ENCODE measurements at regions not wholly inside any gene's neighbourhood (a gene's known extent, or its start where the extent isn't known, plus 50 kb on each side); places are given as distances from the start of the nearest gene placed in this dataset.

GRCh38 chr7:24419077-24419476, 135.1 kb downstream of the NPY start:
- TF ChIP-seq CTCF (IDR thresholded peaks at IDR 0.05; ENCODE audit: low read depth, low read length) = no peak
- Histone ChIP-seq H3K9me3 (ENCODE audit: severe bottlenecking) (no peaks in the 10 kb centered on the region), H3K27me3 (ENCODE audit: insufficient read depth, low read depth, severe bottlenecking) (no peaks in the 10 kb centered on the region), H3K4me3 (ENCODE audit: low read depth, low read length) (no peak overlapping the region), H3K27ac (no peak overlapping the region), H3K36me3 (no peaks in the 10 kb centered on the region)
- no peak for DNase-seq

GRCh38 chr7:24419511-24419910, 135.5 kb downstream of the NPY start:
- H3K27me3 ChIP-seq (ENCODE audit: insufficient read depth, low read depth, severe bottlenecking) = no peaks in the 10 kb centered on the region
- no peak overlapping the region for H3K4me3 ChIP-seq (ENCODE audit: low read depth, low read length)
- TF ChIP-seq CTCF (IDR thresholded peaks at IDR 0.05; ENCODE audit: low read depth, low read length) = no peak
- no peak overlapping the region for H3K27ac ChIP-seq
- no peaks in the 10 kb centered on the region for H3K36me3 ChIP-seq
- DNase-seq = no peak
- H3K9me3 ChIP-seq (ENCODE audit: severe bottlenecking) = no peaks in the 10 kb centered on the region

- Histone ChIP-seq H3K27me3 (ENCODE audit: insufficient read depth, low read depth, severe bottlenecking) (no peaks in the 10 kb centered on the region), H3K9me3 (ENCODE audit: severe bottlenecking) (peaks cover 3% of the 10 kb centered on the region), H3K36me3 (no peaks in the 10 kb centered on the region), H3K4me3 (ENCODE audit: low read depth, low read length) (no peak overlapping the region), H3K27ac (no peak overlapping the region)
- DNase-seq = no peak
- TF ChIP-seq CTCF (IDR thresholded peaks at IDR 0.05; ENCODE audit: low read depth, low read length) = no peak
Observed at GRCh38 chr7:24422441-24423010, 138.5 kb downstream of the NPY start.

GRCh38 chr7:24425664-24426063, 141.7 kb downstream of the NPY start:
- Histone ChIP-seq H3K36me3 (no peaks in the 10 kb centered on the region), H3K9me3 (ENCODE audit: severe bottlenecking) (peaks cover 3% of the 10 kb centered on the region), H3K4me3 (ENCODE audit: low read depth, low read length) (no peak overlapping the region), H3K27me3 (ENCODE audit: insufficient read depth, low read depth, severe bottlenecking) (no peaks in the 10 kb centered on the region), H3K27ac (no peak overlapping the region)
- no peak for TF ChIP-seq CTCF (IDR thresholded peaks at IDR 0.05; ENCODE audit: low read depth, low read length)
- DNase-seq = no peak

GRCh38 chr7:24427048-24427447, 143.1 kb downstream of the NPY start:
- Histone ChIP-seq H3K27ac (no peak overlapping the region), H3K9me3 (ENCODE audit: severe bottlenecking) (peaks cover 3% of the 10 kb centered on the region), H3K4me3 (ENCODE audit: low read depth, low read length) (no peak overlapping the region), H3K27me3 (ENCODE audit: insufficient read depth, low read depth, severe bottlenecking) (no peaks in the 10 kb centered on the region), H3K36me3 (no peaks in the 10 kb centered on the region)
- TF ChIP-seq CTCF (IDR thresholded peaks at IDR 0.05; ENCODE audit: low read depth, low read length) = no peak
- DNase-seq = no peak

- H3K27ac ChIP-seq = no peak overlapping the region
- no peak for DNase-seq
- H3K27me3 ChIP-seq (ENCODE audit: insufficient read depth, low read depth, severe bottlenecking) = no peaks in the 10 kb centered on the region
- H3K9me3 ChIP-seq (ENCODE audit: severe bottlenecking) = peaks cover 3% of the 10 kb centered on the region
- H3K36me3 ChIP-seq = no peaks in the 10 kb centered on the region
- TF ChIP-seq CTCF (IDR thresholded peaks at IDR 0.05; ENCODE audit: low read depth, low read length) = no peak
- H3K4me3 ChIP-seq (ENCODE audit: low read depth, low read length) = no peak overlapping the region
Observed at GRCh38 chr7:24428676-24429075, 144.6 kb upstream of the PALS2 start.
